ENCODE measurements at regions not wholly inside any gene's neighbourhood (a gene's known extent, or its start where the extent isn't known, plus 50 kb on each side); places are given as distances from the start of the nearest gene placed in this dataset.

- TF ChIP-seq CTCF (IDR thresholded peaks at IDR 0.05; ENCODE audit: low read length) (no peak), EZH2phosphoT487 (IDR thresholded peaks at IDR 0.05; ENCODE audit: low read length) (no peak), EZH2 (optimal IDR thresholded peaks at IDR 0.05; ENCODE audit: low read depth, low read length) (no peak)
These were observed 188.0 kb upstream of the S100G start for GRCh38 chrX:16461968-16462367.
